Iris pigment epithelial cell (primary cell): ENCODE measurements at regions not wholly inside any gene's neighbourhood (a gene's known extent, or its start where the extent isn't known, plus 50 kb on each side); places are given as distances from the start of the nearest gene placed in this dataset.

Source experiments
- DNase-seq: peaks from one replicate; pipeline ENCODE4 v3.0.0-alpha.2; 2011; ENCODE audit warnings: low read depth

DNA sequence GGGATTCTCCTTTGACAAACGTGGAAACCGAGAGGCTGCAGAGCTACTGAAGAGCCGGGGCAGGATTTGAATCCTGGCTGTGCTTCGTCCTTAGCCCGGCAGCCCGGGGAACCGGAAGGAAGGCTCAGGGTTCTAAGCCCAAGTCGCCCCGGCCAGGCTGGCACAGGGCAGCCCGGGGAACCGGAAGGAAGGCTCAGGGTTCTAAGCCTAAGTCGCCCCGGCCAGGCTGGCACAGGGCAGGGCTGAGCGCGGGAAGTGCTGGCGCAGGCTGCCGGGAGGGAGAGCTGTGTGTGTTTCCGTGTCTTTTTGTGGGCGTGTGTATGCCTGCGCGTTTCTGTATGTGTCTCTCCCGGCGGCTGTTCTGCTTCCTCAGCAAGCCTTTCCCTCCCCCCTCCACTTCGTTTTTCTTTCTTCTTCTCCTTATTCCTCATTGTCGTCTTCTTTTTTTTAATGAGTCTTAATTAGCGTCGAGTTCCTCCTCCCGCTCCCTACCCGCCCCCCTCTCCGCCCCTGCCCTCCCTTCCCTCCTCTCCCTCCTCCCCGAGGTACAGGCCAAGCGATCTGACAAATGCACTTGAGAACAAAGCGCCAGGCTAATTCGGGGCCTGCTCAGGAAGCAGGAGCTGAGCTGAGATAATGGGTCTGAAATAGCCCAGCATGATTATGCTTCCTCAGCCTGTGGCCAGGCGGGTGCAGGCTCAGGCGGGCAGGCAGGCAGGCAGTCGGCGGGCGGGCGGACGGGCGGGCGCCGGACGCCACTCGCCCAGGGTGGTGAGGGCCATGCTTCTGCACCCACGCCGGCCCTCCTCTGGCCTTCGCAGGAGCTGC is 65.9 kb downstream of the EFNB1 start:
- DNase-seq, result peak; percentile 46

GRCh38 chrX:68894142-68894512 is 65.3 kb downstream of the EFNB1 start:
- DNase-seq, result no peak

DNA sequence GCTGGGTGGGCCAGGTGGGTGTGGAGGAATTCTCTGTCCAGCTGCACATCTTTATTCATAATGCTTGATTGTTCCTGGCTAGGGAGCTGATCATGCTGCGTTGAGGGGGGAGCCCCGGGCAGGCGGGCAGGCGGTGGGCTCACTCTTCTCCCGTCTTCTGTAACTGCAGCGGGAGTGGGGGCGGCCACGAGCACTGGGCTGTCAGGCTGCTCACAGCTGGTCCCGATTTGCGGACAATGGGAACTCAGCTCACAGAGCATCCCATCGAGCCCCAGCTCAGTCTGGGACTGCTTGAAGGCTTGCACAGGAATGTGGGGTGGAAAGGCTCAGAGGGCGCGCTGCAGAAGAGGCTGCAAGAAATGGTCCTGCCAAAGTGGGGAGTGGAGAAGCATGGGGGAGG is 63.8 kb downstream of the EFNB1 start:
- no peak for DNase-seq

GRCh38 chrX:68892134-68892533 is 63.3 kb downstream of the EFNB1 start:
- DNase-seq, result no peak
